Gastrocnemius medialis (tissue), 4 donors: ENCODE measurements at regions not wholly inside any gene's neighbourhood (a gene's known extent, or its start where the extent isn't known, plus 50 kb on each side); places are given as distances from the start of the nearest gene placed in this dataset.

Experiments
- ATAC-seq, 2 donors: fragments of 150-250 bp; one replicate each; pipeline ENCODE4 v1.9.1; 2016
- DNase-seq, 2 donors: peaks; one replicate each; pipeline ENCODE4 v3.0.0-alpha.2; 2019
- H3K27ac ChIP-seq, 4 donors: fragments of 200-600 bp; sonication (generic); 1 replicate in 1 of 4; 2 replicates in 3 of 4; pipeline ENCODE4 v1.5.1; 2016 to 2018; ENCODE audit warnings: mild to moderate bottlenecking in 2 of 4, moderate library complexity in 1 of 4
- H3K27me3 ChIP-seq, 3 donors: fragments of 200-600 bp; sonication (generic) in 2 of 3; 1 replicate in 1 of 3; 2 replicates in 2 of 3; pipeline versions ENCODE4 v1.5.1 to v1.6.0; 2016 to 2019; ENCODE audit warnings: mild to moderate bottlenecking in 1 of 3, moderate library complexity in 1 of 3
- H3K36me3 ChIP-seq, 2 donors: fragments of 200-600 bp; sonication (generic) in 1 of 2; one replicate each; pipeline ENCODE4 v1.5.1; 2017 to 2018
- H3K4me1 ChIP-seq, 2 donors: fragments of 200-600 bp; sonication (generic) in 1 of 2; one replicate each; pipeline ENCODE4 v1.5.1; 2016 to 2017; ENCODE audit warnings: mild to moderate bottlenecking in 2 of 2
- H3K4me3 ChIP-seq, 4 donors: fragments of 200-600 bp; sonication (generic) in 3 of 4; 1 replicate in 1 of 4; 2 replicates in 3 of 4; pipeline ENCODE4 v1.5.1; 2016 to 2019; ENCODE audit warnings: mild to moderate bottlenecking in 2 of 4
- H3K9me3 ChIP-seq, 3 donors: fragments of 200-600 bp; sonication (generic) in 2 of 3; 1 replicate in 1 of 3; 2 replicates in 2 of 3; pipeline ENCODE4 v1.5.1; 2016 to 2019
- POLR2A ChIP-seq, 2 donors: fragments of 450-650 bp; IDR thresholded peaks; one replicate each; pipeline ENCODE4 v1.6.1; 2017; ENCODE audit warnings: antibody characterized with exemption in 2 of 2, mild to moderate bottlenecking in 2 of 2, moderate library complexity in 2 of 2
- in situ Hi-C, 4 donors: fragments of 200-750 bp; cut with MboI; loops; one replicate each; pipeline versions ENCODE4 v1.15.0 to v1.8.0; 2017; ENCODE audit warnings: low sequenced_read_pairs in 4 of 4
- intact Hi-C: fragments of 100-400 bp; cut with DNase I; formaldehyde crosslinking; loops from one replicate; pipeline ENCODE4 v1.15.1; 2023; ENCODE audit warnings: low total_unique reads
- TF ChIP-seq, protein P1 (sequence below), 5 experiments: fragments of 450-650 bp in 3 of 5; fragments of 200-600 bp in 2 of 5; sonication (generic) in 2 of 5; IDR thresholded peaks in 4 of 5; conservative IDR thresholded peaks in 1 of 5; 1 replicate in 4 of 5; 2 replicates in 1 of 5; pipeline ENCODE4 v1.5.1; 2016 to 2019; ENCODE audit warnings: antibody characterized with exemption in 5 of 5, mild to moderate bottlenecking in 3 of 5, moderate library complexity in 3 of 5

- no peak for ATAC-seq
- in situ Hi-C loops, result loop anchor here in 1 of 4 donors (25.0 kb wide), 1 partner anchor 91 kb away; no protein-coding TSS in a partner anchor
- Histone ChIP-seq H3K4me3 (no peak overlapping the region), H3K4me1 (no peaks in the 10 kb centered on the region), H3K27ac (no peak overlapping the region), H3K36me3 (no peaks in the 10 kb centered on the region), H3K9me3 (no peaks in the 10 kb centered on the region), H3K27me3 (no peaks in the 10 kb centered on the region)
- intact Hi-C loops, result no loop called here
- TF ChIP-seq, protein P1, sequence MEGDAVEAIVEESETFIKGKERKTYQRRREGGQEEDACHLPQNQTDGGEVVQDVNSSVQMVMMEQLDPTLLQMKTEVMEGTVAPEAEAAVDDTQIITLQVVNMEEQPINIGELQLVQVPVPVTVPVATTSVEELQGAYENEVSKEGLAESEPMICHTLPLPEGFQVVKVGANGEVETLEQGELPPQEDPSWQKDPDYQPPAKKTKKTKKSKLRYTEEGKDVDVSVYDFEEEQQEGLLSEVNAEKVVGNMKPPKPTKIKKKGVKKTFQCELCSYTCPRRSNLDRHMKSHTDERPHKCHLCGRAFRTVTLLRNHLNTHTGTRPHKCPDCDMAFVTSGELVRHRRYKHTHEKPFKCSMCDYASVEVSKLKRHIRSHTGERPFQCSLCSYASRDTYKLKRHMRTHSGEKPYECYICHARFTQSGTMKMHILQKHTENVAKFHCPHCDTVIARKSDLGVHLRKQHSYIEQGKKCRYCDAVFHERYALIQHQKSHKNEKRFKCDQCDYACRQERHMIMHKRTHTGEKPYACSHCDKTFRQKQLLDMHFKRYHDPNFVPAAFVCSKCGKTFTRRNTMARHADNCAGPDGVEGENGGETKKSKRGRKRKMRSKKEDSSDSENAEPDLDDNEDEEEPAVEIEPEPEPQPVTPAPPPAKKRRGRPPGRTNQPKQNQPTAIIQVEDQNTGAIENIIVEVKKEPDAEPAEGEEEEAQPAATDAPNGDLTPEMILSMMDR (IDR thresholded peaks at IDR 0.05 in 4 of 5, conservative IDR thresholded peaks at IDR 0.05 in 1 of 5), result no peak
- no peak for TF ChIP-seq POLR2A (IDR thresholded peaks at IDR 0.05)
- no peak for DNase-seq
Measured at GRCh38 chr18:55102958-55103456, 143.7 kb upstream of the CCDC68 start.

GRCh38 chr18:55102501-55102900, 143.2 kb upstream of the CCDC68 start:
- in situ Hi-C loops (loop anchor here in 1 of 4 donors (25.0 kb wide), 1 partner anchor 90 kb away; no protein-coding TSS in a partner anchor), intact Hi-C loops (no loop called here)
- ATAC-seq, result no peak
- Histone ChIP-seq H3K4me3 (no peak overlapping the region), H3K36me3 (no peaks in the 10 kb centered on the region), H3K4me1 (no peaks in the 10 kb centered on the region), H3K9me3 (no peaks in the 10 kb centered on the region), H3K27ac (no peak overlapping the region), H3K27me3 (no peaks in the 10 kb centered on the region)
- TF ChIP-seq POLR2A (IDR thresholded peaks at IDR 0.05), result no peak
- TF ChIP-seq, protein P1 (IDR thresholded peaks at IDR 0.05 in 4 of 5, conservative IDR thresholded peaks at IDR 0.05 in 1 of 5), result no peak
- DNase-seq, result no peak

- no peaks in the 10 kb centered on the region for H3K4me1 ChIP-seq
- TF ChIP-seq, protein P1 (IDR thresholded peaks at IDR 0.05 in 4 of 5, conservative IDR thresholded peaks at IDR 0.05 in 1 of 5), result no peak
- no peak for TF ChIP-seq POLR2A (IDR thresholded peaks at IDR 0.05)
- DNase-seq, result no peak
Measured at GRCh38 chr18:55101458-55101824, 142.2 kb upstream of the CCDC68 start.

DNA sequence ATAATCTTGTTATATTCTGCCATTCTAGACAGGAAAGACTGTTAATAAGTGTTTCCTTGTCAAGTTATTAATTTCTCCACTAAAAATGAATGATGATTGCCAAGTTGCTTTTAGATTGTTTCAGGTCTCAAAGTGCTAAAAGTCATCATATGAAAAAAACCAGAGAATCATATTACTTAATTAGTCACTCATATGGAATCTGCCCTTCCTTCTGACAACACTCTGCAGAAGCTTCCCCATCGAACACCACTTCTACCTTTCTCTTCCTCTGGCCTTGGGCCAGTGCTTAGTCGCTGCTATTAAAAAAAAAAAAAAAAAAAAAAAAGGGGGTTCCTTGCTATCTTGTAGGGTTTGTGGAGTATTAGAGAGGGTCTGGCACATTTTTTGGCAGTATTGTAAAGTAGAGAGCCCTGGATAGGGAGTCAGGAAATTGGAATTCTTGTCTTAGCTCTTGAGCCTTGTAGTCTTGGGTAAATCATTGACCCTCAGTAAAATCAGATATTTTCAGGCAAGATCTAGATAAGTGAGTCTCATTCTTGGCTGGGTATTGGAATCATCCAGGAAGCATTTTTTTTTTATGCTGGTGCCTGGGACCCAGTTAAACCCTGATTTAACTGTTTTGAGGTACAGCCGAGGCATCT, 141.7 kb upstream of the CCDC68 start:
- Histone ChIP-seq H3K27me3 (no peaks in the 10 kb centered on the region), H3K4me1 (no peaks in the 10 kb centered on the region), H3K9me3 (no peaks in the 10 kb centered on the region), H3K27ac (no peak overlapping the region), H3K4me3 (no peak overlapping the region), H3K36me3 (no peaks in the 10 kb centered on the region)
- intact Hi-C loops (no loop called here), in situ Hi-C loops (loop anchor here in 1 of 4 donors (25.0 kb wide), 1 partner anchor 89 kb away; no protein-coding TSS in a partner anchor)
- TF ChIP-seq POLR2A (IDR thresholded peaks at IDR 0.05), result no peak
- TF ChIP-seq, protein P1 (IDR thresholded peaks at IDR 0.05 in 4 of 5, conservative IDR thresholded peaks at IDR 0.05 in 1 of 5), result no peak
- DNase-seq, result no peak
- no peak for ATAC-seq

More at GRCh38 chr18:55101458-55101824, 142.2 kb upstream of the CCDC68 start:
- H3K9me3 ChIP-seq, result no peaks in the 10 kb centered on the region
- H3K27ac ChIP-seq, result no peak overlapping the region
- in situ Hi-C loops, result loop anchor here in 1 of 4 donors (25.0 kb wide), 1 partner anchor 89 kb away; no protein-coding TSS in a partner anchor
- H3K36me3 ChIP-seq, result no peaks in the 10 kb centered on the region
- H3K27me3 ChIP-seq, result no peaks in the 10 kb centered on the region
- ATAC-seq, result no peak
- intact Hi-C loops, result no loop called here
- H3K4me3 ChIP-seq, result no peak overlapping the region
